HG03045 (cell line): ENCODE measurements at regions not wholly inside any gene's neighbourhood (a gene's known extent, or its start where the extent isn't known, plus 50 kb on each side); places are given as distances from the start of the nearest gene placed in this dataset.

Experiments
- ATAC-seq: cut with Tn5 transposase; IDR thresholded peaks from one replicate; pipeline ENCODE4 v1.9.1; 2021; ENCODE audit warnings: mild to moderate bottlenecking, moderate library complexity; ENCODE audit not compliant: unreplicated experiment

GRCh38 chr6:79864421-79864820, 82.9 kb downstream of the ELOVL4 start:
- no peak for ATAC-seq

GRCh38 chr6:79864001-79864400, 83.4 kb downstream of the ELOVL4 start:
- no peak for ATAC-seq

GRCh38 chr6:79863566-79863965, 83.8 kb downstream of the ELOVL4 start:
- ATAC-seq = no peak

DNA sequence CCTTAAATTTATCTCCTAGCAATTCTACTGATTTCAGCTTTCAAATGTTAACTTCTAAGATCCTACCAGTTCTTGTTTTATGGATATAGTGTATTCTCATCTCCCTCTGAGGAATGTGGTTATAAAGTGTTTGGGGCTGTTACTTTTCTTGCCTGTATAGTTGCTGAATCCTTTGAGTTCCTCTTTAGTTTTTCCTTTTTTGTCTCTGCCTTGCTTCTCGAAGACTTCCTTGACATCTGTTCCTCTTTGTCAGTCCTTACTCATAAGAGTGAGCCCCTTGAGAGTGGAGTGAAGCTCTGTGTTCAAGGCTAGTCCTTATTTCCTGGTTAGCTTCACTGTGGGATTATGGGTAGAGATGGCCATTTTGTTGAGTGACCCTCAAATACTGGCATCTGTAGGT, 84.6 kb downstream of the ELOVL4 start:
- no peak for ATAC-seq

DNA sequence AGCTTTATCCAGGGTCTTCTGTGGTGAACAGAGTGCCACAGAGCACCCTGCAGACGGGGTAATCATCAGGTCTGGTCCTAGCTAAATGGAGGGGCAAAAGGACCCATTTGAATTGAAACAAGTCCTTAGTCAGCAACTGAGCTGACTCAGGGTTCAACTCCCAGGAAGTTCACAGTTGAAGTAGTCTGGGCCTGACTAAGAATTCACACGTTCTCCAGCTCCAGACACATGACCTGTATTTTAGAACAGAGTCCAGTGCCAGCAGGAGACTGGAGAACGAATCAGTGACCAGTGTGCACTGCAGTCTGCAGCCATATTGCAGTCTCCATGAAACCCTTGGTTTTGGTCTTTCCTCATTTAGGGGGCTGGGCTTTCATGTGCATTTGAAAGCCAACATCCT, 85.2 kb downstream of the ELOVL4 start:
- ATAC-seq = no peak

GRCh38 chr6:79861023-79861422, 86.3 kb downstream of the ELOVL4 start:
- ATAC-seq = no peak

- ATAC-seq = no peak
These were observed 99.9 kb downstream of the ELOVL4 start for GRCh38 chr6:79847426-79847825.

- peak; percentile 49 for ATAC-seq
These were observed 104.8 kb downstream of the ELOVL4 start for GRCh38 chr6:79842376-79843040.

GRCh38 chr6:79841577-79842375, 105.6 kb downstream of the ELOVL4 start:
- ATAC-seq = peak; percentile 20

DNA sequence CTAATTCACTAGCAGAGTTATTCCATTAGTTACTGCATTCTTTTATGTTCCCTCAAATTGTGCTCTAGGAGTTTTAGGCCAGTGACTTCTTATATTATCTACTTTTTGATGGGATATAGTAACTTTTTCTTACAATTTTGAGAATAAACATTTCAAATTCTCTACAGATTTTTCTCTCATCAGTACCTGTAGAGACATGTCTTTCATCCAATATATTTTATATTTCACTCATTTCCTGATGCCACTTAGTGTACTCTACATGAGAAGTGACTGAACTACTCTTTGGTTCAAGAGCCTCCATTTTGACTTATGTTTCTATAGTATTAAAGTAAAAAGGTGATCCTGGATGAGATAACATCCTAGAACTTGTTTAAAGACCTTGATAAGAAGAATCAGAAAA, 108.5 kb downstream of the ELOVL4 start:
- ATAC-seq = no peak

DNA sequence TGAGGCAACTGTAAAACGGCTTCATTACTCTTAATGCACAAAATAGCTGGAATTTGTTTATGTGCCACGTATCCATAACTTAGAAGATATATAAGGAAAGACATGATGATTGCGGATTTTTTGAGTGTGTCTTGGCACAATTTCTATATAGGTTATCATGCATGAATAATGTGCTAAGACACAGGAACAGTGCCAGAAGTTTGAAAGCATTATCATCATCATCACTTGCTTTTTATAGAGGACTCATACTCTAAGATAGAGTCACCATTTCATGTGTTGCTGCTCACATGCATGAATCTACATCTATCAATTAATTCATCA, 113.4 kb downstream of the ELOVL4 start:
- ATAC-seq = no peak

GRCh38 chr6:79833264-79833963, 113.9 kb downstream of the ELOVL4 start:
- ATAC-seq = no peak

DNA sequence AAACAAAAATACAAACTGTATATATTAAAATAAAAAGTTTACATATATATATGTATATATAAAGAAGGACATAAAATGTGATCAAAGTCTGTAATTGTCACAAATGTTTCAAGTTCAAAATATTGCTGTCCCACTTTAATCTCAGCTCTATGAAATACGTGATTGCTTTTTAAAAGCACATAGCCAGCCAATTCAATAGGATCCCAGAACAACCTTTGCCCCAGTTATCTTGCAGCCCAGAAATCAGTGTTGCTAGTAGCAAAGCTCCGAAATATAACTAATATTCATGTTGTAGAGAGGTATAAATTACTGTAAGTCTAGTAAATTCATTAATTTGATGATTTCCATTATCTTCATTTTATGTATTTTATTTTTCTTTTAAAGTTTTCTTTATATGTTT, 114.6 kb downstream of the ELOVL4 start:
- ATAC-seq = no peak

- no peak for ATAC-seq
These were observed 123.2 kb downstream of the ELOVL4 start for GRCh38 chr6:79824202-79824601.

DNA sequence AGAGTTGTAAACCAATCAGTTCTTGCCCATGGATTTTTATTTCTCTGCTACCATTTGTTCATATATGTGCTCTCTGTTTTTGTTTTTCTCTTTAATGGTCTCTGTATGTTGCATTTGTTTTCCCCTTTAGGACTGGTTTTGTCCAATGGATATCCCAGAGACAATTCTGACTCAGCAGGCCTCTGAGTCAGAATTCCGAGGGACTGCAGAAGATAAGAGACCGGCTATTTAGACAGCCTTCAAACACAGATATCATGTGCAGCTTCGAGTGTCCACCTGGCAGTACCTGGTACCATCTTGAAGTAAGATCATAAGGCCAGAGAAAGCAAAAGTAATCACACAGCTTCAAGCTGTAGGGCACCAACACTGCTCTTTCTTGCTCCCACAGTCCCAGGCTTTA, 125.5 kb downstream of the ELOVL4 start:
- no peak for ATAC-seq

DNA sequence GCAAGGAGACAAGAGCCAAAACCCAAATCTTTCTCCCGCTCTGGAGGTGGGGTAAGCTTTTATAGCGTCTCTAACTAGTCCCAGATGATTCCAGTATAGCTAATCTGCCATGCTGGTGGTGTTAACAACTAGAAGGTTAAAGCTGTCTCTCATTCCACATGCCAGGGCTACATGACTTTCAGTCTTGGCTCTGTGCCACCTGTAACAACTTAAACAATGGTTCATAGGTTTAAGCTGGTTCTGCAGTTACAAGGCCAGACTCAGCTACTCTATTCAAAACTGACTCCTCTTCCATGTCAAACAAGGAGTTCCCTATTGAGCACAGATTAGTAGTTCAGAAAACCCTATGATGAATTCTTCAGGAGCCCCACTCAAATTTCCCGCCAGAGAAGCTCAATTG, 128.9 kb downstream of the ELOVL4 start:
- ATAC-seq = no peak

DNA sequence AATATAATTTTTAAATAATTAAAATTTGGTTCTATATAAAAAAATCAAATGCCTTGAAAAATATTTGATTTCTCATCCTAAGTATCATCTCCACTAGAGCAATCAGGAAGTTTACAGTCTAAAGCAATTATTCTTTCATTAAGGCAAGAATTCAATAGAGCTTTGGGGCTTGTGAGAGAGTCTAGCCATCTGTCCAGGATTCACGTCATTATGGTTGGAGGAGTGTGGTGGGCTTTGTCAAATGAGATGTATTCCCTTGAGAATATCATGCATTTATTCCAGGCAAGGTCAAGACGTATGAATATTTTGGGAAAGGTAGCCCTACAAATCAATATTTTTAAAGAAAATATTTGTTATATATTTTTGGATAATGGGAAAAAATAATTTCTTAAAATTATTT, 132.4 kb downstream of the ELOVL4 start:
- ATAC-seq = no peak

GRCh38 chr6:79813854-79814709, 133.3 kb downstream of the ELOVL4 start:
- ATAC-seq = peak; percentile 92

- ATAC-seq = no peak
These were observed 134.1 kb downstream of the ELOVL4 start for GRCh38 chr6:79813143-79813850.

GRCh38 chr6:79812195-79812594, 135.2 kb downstream of the ELOVL4 start:
- ATAC-seq = no peak

DNA sequence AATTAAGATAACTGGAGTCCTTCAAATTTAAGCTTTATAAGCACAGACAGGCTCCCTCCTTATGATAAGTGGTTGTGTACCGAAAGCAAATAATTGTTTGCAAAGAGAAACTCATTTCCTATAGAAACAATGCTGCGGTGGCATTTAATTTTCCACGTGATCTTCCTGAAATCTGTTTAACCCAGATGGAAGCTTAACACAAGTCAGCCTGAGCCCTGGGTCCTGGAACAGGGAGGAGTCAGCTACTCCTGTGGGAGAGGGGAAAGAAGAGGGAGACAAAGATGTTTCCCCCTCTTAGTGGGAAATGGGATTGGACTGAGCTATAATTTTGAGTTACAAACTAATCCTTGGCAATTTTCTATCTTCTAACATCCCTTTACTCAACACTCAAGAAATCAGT, 136.5 kb downstream of the ELOVL4 start:
- ATAC-seq = no peak
